Activated naive CD8-positive, alpha-beta T cell treated with anti-CD3 and anti-CD28 coated beads for 36 hours (primary cell): ENCODE measurements at regions not wholly inside any gene's neighbourhood (a gene's known extent, or its start where the extent isn't known, plus 50 kb on each side); places are given as distances from the start of the nearest gene placed in this dataset.

Experiments used
- DNase-seq: peaks from one replicate; pipeline ENCODE4 v3.0.0; 2021
- H3K27ac Mint-ChIP-seq: one replicate; pipeline ENCODE4 v1.8.0; 2022; ENCODE audit warnings: mild to moderate bottlenecking, moderate library complexity, mixed read lengths
- H3K27me3 Mint-ChIP-seq: one replicate; pipeline ENCODE4 v1.8.0; 2022; ENCODE audit warnings: mild to moderate bottlenecking, mixed read lengths
- H3K36me3 Mint-ChIP-seq: one replicate; pipeline ENCODE4 v1.8.0; 2021; ENCODE audit warnings: mild to moderate bottlenecking, mixed read lengths
- H3K4me1 Mint-ChIP-seq: one replicate; pipeline ENCODE4 v1.8.0; 2021; ENCODE audit warnings: mixed read lengths
- H3K4me3 Mint-ChIP-seq: one replicate; pipeline ENCODE4 v1.8.0; 2022; ENCODE audit warnings: mild to moderate bottlenecking, moderate library complexity, mixed read lengths
- H3K9me3 Mint-ChIP-seq: one replicate; pipeline ENCODE4 v1.8.0; 2022; ENCODE audit warnings: mixed read lengths

DNA sequence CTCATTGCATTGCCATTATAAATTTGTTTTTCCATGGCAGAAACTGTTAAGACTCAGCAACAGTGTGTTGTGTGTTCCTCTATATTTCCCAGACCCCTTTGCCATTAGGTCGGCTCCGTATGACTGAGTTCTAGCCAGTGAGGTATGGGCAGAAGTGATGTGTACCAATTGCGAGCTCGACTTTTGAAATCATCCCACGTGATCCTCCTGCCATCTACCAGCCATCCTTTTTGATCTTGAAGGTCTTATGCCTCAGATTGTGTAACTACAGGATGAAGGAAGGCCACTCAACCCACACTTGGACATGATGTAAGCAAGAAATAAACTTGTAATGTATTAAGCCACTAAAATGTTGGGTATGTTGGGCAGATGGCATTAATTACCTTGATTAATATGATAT lies 562.3 kb downstream of the PDCD6IP start:
- no peak for DNase-seq
- Mint-ChIP-seq H3K27ac (no peak overlapping the region), H3K36me3 (no peaks in the 10 kb centered on the region), H3K9me3 (no peaks in the 10 kb centered on the region), H3K4me3 (no peak overlapping the region), H3K4me1 (peaks cover 2% of the 10 kb centered on the region), H3K27me3 (no peaks in the 10 kb centered on the region)

DNA sequence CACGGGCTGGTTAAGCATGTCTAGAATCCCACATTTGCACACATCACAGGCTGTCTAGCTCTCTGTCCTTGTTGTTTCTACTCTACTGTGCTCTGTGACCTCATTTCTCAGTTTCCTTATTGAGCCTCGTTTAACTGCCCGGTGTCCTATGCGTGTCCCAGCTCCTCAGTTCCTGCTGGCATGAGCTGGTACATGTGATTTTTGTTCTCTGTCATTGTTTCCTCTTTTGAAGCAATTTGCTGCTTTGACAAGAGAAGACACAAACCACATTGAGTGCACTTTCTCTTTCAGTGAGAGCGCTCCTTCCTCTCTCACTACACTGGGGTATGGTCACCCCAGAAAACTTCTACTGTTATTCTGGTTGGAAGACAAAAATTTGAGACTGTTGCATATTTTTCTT lies 563.5 kb downstream of the PDCD6IP start:
- Mint-ChIP-seq H3K27me3 (no peaks in the 10 kb centered on the region), H3K36me3 (no peaks in the 10 kb centered on the region), H3K4me1 (peaks cover 2% of the 10 kb centered on the region), H3K9me3 (no peaks in the 10 kb centered on the region), H3K4me3 (no peak overlapping the region), H3K27ac (no peak overlapping the region)
- no peak for DNase-seq

- no peak for DNase-seq
- no peaks in the 10 kb centered on the region for H3K27me3 Mint-ChIP-seq
- H3K36me3 Mint-ChIP-seq, result no peaks in the 10 kb centered on the region
- H3K27ac Mint-ChIP-seq, result no peak overlapping the region
- H3K9me3 Mint-ChIP-seq, result no peaks in the 10 kb centered on the region
- no peak overlapping the region for H3K4me3 Mint-ChIP-seq
- H3K4me1 Mint-ChIP-seq, result peaks cover 2% of the 10 kb centered on the region
Observed at GRCh38 chr3:34362910-34363309, 564.5 kb downstream of the PDCD6IP start.

DNA sequence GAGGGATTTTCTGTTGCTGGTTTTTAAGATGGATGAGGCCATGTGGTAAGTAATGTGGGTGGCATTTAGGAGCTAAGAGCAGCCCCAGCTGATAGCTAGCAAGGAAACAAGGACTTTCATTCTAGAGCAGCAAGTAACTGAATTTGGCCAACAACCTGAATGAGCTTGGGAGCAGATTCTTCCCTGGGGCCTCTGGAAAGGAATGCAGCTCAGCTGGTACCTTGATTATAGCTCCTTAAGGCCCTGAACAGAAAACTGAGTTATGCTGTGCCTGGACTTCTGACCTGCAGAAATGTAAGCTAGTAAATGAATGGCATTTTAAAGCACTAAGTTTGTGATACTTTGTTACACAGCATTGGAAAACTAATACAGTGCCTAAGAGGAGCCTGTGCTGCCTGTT lies 565.5 kb downstream of the PDCD6IP start:
- DNase-seq, result no peak
- peaks cover 2% of the 10 kb centered on the region for H3K4me1 Mint-ChIP-seq
- H3K27me3 Mint-ChIP-seq, result no peaks in the 10 kb centered on the region
- H3K4me3 Mint-ChIP-seq, result no peak overlapping the region
- H3K36me3 Mint-ChIP-seq, result no peaks in the 10 kb centered on the region
- no peaks in the 10 kb centered on the region for H3K9me3 Mint-ChIP-seq
- H3K27ac Mint-ChIP-seq, result no peak overlapping the region

DNA sequence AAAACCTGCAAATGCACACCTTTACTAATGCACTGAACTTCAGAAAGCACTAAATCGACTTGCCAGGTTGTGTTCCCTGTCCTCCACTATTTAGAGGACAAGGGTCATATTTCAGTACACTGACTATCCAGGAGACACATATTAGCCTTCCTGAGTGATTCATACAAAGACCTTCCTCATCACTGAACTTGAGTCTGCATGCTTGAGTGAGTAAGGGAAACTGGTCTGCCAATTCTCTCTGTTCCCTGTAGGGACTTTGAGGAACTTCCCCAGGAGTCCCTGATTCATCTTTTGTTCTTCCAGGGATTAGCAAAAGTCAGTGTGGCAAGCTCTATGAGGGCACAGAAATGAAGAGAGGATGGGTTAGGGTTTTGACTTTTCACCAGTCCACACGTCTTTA lies 565.9 kb downstream of the PDCD6IP start:
- H3K9me3 Mint-ChIP-seq, result no peaks in the 10 kb centered on the region
- H3K4me3 Mint-ChIP-seq, result no peak overlapping the region
- no peak overlapping the region for H3K27ac Mint-ChIP-seq
- H3K36me3 Mint-ChIP-seq, result no peaks in the 10 kb centered on the region
- no peak for DNase-seq
- peaks cover 2% of the 10 kb centered on the region for H3K4me1 Mint-ChIP-seq
- no peaks in the 10 kb centered on the region for H3K27me3 Mint-ChIP-seq

DNA sequence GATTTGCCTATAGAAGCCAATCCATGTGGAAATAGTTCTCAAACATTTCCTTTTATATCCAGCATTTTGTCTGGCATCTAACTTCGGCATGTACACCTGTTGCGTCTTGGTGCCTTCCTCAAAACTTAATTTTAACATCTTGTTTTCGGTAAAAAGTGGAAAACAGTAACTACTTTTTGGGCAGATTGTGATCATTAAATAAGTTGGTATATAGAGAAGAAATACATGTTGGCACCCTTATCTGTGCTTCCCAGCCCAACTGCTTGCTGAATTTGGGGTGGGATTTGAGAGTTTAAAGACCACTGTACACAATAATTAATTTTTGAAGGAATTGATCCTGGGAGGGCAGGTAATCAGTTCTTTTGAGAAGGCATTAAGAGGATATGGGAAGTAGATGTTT lies 566.8 kb downstream of the PDCD6IP start:
- Mint-ChIP-seq H3K4me1 (peaks cover 2% of the 10 kb centered on the region), H3K36me3 (no peaks in the 10 kb centered on the region), H3K27me3 (no peaks in the 10 kb centered on the region), H3K9me3 (no peaks in the 10 kb centered on the region), H3K4me3 (no peak overlapping the region), H3K27ac (no peak overlapping the region)
- DNase-seq, result no peak

DNA sequence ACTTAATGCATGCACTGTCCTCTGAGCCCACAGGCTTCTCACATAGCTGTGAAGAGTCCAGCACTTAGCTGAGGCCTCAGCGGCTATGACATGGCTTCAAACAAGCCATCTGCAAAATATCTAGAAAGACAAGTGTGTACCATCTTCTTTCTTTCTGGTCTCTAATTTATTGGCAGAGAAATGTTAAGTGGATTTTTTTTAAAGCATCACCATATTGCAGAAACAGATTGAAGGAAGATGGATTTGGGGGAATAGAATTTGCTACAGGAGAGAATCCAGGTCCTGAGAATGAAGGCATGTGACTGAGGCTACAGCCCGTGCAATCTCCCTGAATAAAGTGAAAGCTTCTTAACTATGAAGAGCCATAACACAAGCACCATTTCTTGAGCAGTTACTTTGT lies 567.3 kb downstream of the PDCD6IP start:
- Mint-ChIP-seq H3K27ac (no peak overlapping the region), H3K36me3 (no peaks in the 10 kb centered on the region), H3K9me3 (no peaks in the 10 kb centered on the region), H3K4me3 (no peak overlapping the region), H3K27me3 (no peaks in the 10 kb centered on the region), H3K4me1 (peaks cover 2% of the 10 kb centered on the region)
- DNase-seq, result no peak

GRCh38 chr3:34367521-34367920 lies 569.1 kb downstream of the PDCD6IP start:
- Mint-ChIP-seq H3K4me1 (peaks cover 2% of the 10 kb centered on the region), H3K27me3 (no peaks in the 10 kb centered on the region), H3K36me3 (no peaks in the 10 kb centered on the region), H3K27ac (no peak overlapping the region), H3K4me3 (no peak overlapping the region), H3K9me3 (no peaks in the 10 kb centered on the region)
- DNase-seq, result no peak

DNA sequence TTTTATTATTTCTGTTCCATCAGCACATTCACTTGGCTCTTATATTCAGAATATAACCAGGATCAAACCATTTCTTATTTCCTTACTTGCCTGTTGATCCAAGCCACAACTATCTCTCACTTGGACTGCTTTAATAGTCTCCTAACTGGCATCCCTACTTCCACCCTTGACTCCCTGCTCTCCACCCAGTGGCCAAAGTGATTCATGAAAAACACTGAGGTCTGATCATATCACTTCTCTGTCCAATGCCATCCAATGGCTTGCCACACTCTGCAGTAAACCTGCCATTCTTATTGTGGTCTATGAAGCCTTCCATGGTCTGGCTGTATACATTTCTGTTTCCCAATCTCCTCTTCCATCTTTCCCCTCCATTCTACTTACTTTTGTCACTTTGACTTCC lies 576.1 kb downstream of the PDCD6IP start:
- Mint-ChIP-seq H3K4me1 (no peaks in the 10 kb centered on the region), H3K9me3 (no peaks in the 10 kb centered on the region), H3K27ac (no peak overlapping the region), H3K36me3 (no peaks in the 10 kb centered on the region), H3K4me3 (no peak overlapping the region), H3K27me3 (no peaks in the 10 kb centered on the region)
- no peak for DNase-seq

- H3K27me3 Mint-ChIP-seq, result no peaks in the 10 kb centered on the region
- H3K36me3 Mint-ChIP-seq, result no peaks in the 10 kb centered on the region
- no peak overlapping the region for H3K4me3 Mint-ChIP-seq
- H3K4me1 Mint-ChIP-seq, result no peaks in the 10 kb centered on the region
- no peak for DNase-seq
- H3K27ac Mint-ChIP-seq, result no peak overlapping the region
- no peaks in the 10 kb centered on the region for H3K9me3 Mint-ChIP-seq
Observed at GRCh38 chr3:34376691-34377090, 578.3 kb downstream of the PDCD6IP start.

DNA sequence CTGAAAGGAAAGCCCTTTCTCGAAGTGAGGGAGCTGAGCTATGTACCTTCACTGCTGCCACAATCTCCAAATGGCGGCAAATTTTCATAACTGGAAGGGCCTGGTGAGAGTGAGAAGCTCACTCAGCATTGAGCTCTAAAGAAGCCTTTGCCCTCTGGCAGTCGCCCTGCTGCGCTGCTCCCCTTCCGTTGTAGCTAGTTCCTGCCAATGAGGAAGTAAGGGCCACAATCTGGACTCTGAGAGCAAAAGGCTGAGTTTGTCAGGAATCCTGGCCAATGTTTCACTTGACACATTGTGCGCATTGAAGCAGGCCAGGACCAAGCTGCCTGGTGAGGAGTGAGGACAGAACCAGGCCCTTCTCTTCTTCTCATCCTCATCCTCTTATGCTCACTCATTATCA lies 579.5 kb downstream of the PDCD6IP start:
- H3K36me3 Mint-ChIP-seq, result no peaks in the 10 kb centered on the region
- H3K27ac Mint-ChIP-seq, result no peak overlapping the region
- no peaks in the 10 kb centered on the region for H3K4me1 Mint-ChIP-seq
- no peak for DNase-seq
- H3K4me3 Mint-ChIP-seq, result no peak overlapping the region
- no peaks in the 10 kb centered on the region for H3K9me3 Mint-ChIP-seq
- no peaks in the 10 kb centered on the region for H3K27me3 Mint-ChIP-seq

GRCh38 chr3:34381243-34381642 lies 582.8 kb downstream of the PDCD6IP start:
- Mint-ChIP-seq H3K27me3 (no peaks in the 10 kb centered on the region), H3K4me3 (no peak overlapping the region), H3K4me1 (no peaks in the 10 kb centered on the region), H3K36me3 (no peaks in the 10 kb centered on the region), H3K9me3 (no peaks in the 10 kb centered on the region), H3K27ac (no peak overlapping the region)
- no peak for DNase-seq

GRCh38 chr3:34382859-34383258 lies 584.4 kb downstream of the PDCD6IP start:
- H3K27ac Mint-ChIP-seq, result no peak overlapping the region
- no peak overlapping the region for H3K4me3 Mint-ChIP-seq
- no peaks in the 10 kb centered on the region for H3K9me3 Mint-ChIP-seq
- H3K36me3 Mint-ChIP-seq, result no peaks in the 10 kb centered on the region
- no peaks in the 10 kb centered on the region for H3K4me1 Mint-ChIP-seq
- no peaks in the 10 kb centered on the region for H3K27me3 Mint-ChIP-seq
- DNase-seq, result no peak

DNA sequence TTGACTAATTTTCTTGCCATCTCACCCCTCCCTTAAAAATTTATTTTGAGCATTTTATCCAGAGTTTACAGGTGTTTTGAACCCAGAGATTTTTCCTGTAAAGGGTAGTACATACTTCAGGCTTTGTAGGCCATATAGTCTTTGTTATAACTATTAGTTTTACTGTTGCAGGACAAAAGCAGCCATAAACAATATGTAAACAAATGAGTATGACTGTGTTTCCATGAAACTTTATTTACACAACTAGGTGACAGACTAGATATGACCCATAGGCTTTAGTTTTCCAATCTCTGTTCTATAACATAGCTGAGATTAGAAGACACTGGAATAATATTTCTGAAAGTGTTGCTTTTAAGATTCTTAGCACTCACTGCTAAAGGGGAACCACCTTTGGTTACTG lies 587.9 kb downstream of the PDCD6IP start:
- Mint-ChIP-seq H3K4me1 (no peaks in the 10 kb centered on the region), H3K27ac (no peak overlapping the region), H3K4me3 (no peak overlapping the region), H3K9me3 (no peaks in the 10 kb centered on the region), H3K27me3 (no peaks in the 10 kb centered on the region), H3K36me3 (no peaks in the 10 kb centered on the region)
- DNase-seq, result no peak

GRCh38 chr3:34387826-34388564 lies 589.6 kb downstream of the PDCD6IP start:
- H3K9me3 Mint-ChIP-seq, result no peaks in the 10 kb centered on the region
- DNase-seq, result no peak
- H3K4me1 Mint-ChIP-seq, result no peaks in the 10 kb centered on the region
- no peaks in the 10 kb centered on the region for H3K27me3 Mint-ChIP-seq
- H3K27ac Mint-ChIP-seq, result no peak overlapping the region
- H3K36me3 Mint-ChIP-seq, result no peaks in the 10 kb centered on the region
- no peak overlapping the region for H3K4me3 Mint-ChIP-seq

DNA sequence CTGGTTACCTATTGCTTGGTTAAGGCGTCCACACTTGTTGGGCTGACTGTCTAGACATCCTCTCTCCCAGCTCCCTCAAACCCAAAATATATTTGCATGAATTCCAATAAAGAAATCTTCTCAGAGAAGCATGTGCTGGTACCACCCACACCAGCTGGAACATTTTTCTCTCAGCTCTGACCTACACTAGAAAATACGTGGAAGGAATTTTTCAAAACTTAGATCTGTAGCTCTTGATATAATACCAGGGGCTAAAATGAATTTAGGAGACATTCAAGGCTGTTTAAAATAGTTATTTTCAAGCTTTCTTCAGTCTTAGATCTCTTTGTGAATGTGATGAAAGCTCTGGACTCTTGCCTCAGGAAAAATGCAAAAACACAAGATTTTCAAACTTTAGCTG lies 590.4 kb downstream of the PDCD6IP start:
- Mint-ChIP-seq H3K4me3 (no peak overlapping the region), H3K9me3 (no peaks in the 10 kb centered on the region), H3K27me3 (no peaks in the 10 kb centered on the region), H3K36me3 (no peaks in the 10 kb centered on the region), H3K4me1 (no peaks in the 10 kb centered on the region), H3K27ac (no peak overlapping the region)
- DNase-seq, result no peak
